ENCODE measurements at regions not wholly inside any gene's neighbourhood (a gene's known extent, or its start where the extent isn't known, plus 50 kb on each side); places are given as distances from the start of the nearest gene placed in this dataset.

- no peaks in the 10 kb centered on the region for H3K36me3 ChIP-seq (ENCODE audit: control insufficient read depth, insufficient read depth, low read length)
- TF ChIP-seq HES1 (IDR thresholded peaks at IDR 0.05; ENCODE audit: low read depth) (no peak), FOXK1 (CRISPR knock-in tag; IDR thresholded peaks at IDR 0.05; ENCODE audit: borderline replicate concordance) (no peak), ZNF184 (CRISPR knock-in tag; IDR thresholded peaks at IDR 0.05) (no peak), U2AF1 (optimal IDR thresholded peaks at IDR 0.05; ENCODE audit: low read depth, low read length) (no peak), ZNF77 (CRISPR knock-in tag; IDR thresholded peaks at IDR 0.05) (no peak), BACH1 (tag; IDR thresholded peaks at IDR 0.05) (no peak), HNRNPK (IDR thresholded peaks at IDR 0.05; ENCODE audit: low read depth, low read length, poor library complexity, severe bottlenecking) (no peak), TGIF2 (CRISPR knock-in tag; IDR thresholded peaks at IDR 0.05) (no peak), ZBTB34 (CRISPR knock-in tag; IDR thresholded peaks at IDR 0.05) (no peak), PHTF2 (CRISPR knock-in tag; IDR thresholded peaks at IDR 0.05) (no peak), DDX20 (tag; IDR thresholded peaks at IDR 0.05; ENCODE audit: low read depth) (no peak), ZEB2 (IDR thresholded peaks at IDR 0.05) (no peak), ZNF785 (CRISPR knock-in tag; IDR thresholded peaks at IDR 0.05) (no peak), POLR2AphosphoS5 (IDR thresholded peaks at IDR 0.05; ENCODE audit: control insufficient read depth, insufficient read depth, low read depth, low read length) (no peak), NCOA2 (IDR thresholded peaks at IDR 0.05; ENCODE audit: partially characterized antibody in 2 of 2) (no peak), ARNT (IDR thresholded peaks at IDR 0.05) (no peak), ZNF232 (CRISPR knock-in tag; IDR thresholded peaks at IDR 0.05) (no peak), RBM22 (IDR thresholded peaks at IDR 0.05; ENCODE audit: low read depth, low read length, poor library complexity, severe bottlenecking) (no peak), PHF21A (IDR thresholded peaks at IDR 0.05; ENCODE audit: borderline replicate concordance, low read depth) (no peak), TSC22D4 (tag; IDR thresholded peaks at IDR 0.05) (no peak)
- ATAC-seq (no peak), DNase-seq (ENCODE audit: extremely low read depth in 1 of 4, low spot score in 3 of 4) (no peak), FAIRE-seq (no peak)
- no peak overlapping the region for H3K27ac ChIP-seq (ENCODE audit: extremely low read depth, low read depth, low read length)
- no peak overlapping the region for H3K4me3 ChIP-seq
- H3K9me1 ChIP-seq (ENCODE audit: control insufficient read depth, insufficient read depth, low read length) = no peaks in the 10 kb centered on the region
- no peaks in the 10 kb centered on the region for H4K20me1 ChIP-seq (replicated peaks; ENCODE audit: control insufficient read depth, insufficient read depth, low read length)
- in situ Hi-C loops (cut with MboI) = no loop called here
- 6% methylated on average over 3 of the region's 3 CpGs for WGBS (ENCODE audit: insufficient coverage, low coverage, missing lambda C conversion rate)
- no TSS peak for BruUV-seq (replicated peaks)
- no peaks in the 10 kb centered on the region for H3K9me3 ChIP-seq (replicated peaks; ENCODE audit: control insufficient read depth, insufficient read depth, low read depth, low read length)
- H3K4me1 ChIP-seq (replicated peaks in 1 of 2; ENCODE audit: control insufficient read depth in 2 of 2, insufficient read depth in 2 of 2, low read length in 2 of 2) = no peaks in the 10 kb centered on the region
- intact Hi-C loops (cut with micrococcal nuclease) = no loop called here
- ChIA-PET POLR2A (no interaction called here), CTCF (ENCODE audit: low intra/inter-chr PET ratio) (no interaction called here)
- no peaks in the 10 kb centered on the region for H3K79me2 ChIP-seq (ENCODE audit: control insufficient read depth, insufficient read depth, low read length)
- H3K9ac ChIP-seq (ENCODE audit: insufficient read depth in 1 of 2, low read depth in 2 of 2, low read length in 2 of 2) = no peak overlapping the region
- no peak overlapping the region for H3K4me2 ChIP-seq (ENCODE audit: insufficient read depth, low read length)
- H3K27me3 ChIP-seq (ENCODE audit: control insufficient read depth in 2 of 2, insufficient read depth in 2 of 2, low read length in 2 of 2) = no peaks in the 10 kb centered on the region
- no peak overlapping the region for H2AFZ ChIP-seq (ENCODE audit: low read depth, low read length)
These were observed 188.1 kb upstream of the MPHOSPH6 start for GRCh38 chr16:82358161-82358560.

Data from K562 (cell line).